HG02981 (cell line): ENCODE measurements at regions not wholly inside any gene's neighbourhood (a gene's known extent, or its start where the extent isn't known, plus 50 kb on each side); places are given as distances from the start of the nearest gene placed in this dataset.
"Not testable (repeated sequence)": the region's sequence is repeated elsewhere in the genome, so short reads cannot be mapped to it uniquely, and the experiment has no call there.

Experiments used
- ATAC-seq: cut with Tn5 transposase; IDR thresholded peaks from one replicate; pipeline ENCODE4 v1.9.1; 2021; ENCODE audit warnings: mild to moderate bottlenecking, moderate library complexity; ENCODE audit not compliant: unreplicated experiment

DNA sequence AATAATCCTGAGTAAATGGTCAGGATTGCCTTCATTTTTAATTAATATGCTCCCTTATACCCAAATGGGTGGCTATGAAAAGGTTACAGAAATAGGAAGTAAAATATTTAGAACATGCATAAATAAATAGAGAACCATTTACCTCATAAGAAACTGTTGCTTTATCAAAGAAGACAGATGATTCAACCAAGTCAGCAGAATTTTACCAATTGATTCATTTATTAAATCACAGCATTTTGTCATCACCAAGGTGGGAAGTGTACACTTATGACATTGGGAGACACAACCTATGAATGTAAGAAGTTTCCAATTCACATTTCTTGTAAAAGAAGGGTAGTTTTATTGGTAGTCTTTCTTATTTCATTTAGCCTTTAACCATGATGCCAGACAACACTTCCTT is 870.3 kb upstream of the CHORDC1 start:
- no peak for ATAC-seq

DNA sequence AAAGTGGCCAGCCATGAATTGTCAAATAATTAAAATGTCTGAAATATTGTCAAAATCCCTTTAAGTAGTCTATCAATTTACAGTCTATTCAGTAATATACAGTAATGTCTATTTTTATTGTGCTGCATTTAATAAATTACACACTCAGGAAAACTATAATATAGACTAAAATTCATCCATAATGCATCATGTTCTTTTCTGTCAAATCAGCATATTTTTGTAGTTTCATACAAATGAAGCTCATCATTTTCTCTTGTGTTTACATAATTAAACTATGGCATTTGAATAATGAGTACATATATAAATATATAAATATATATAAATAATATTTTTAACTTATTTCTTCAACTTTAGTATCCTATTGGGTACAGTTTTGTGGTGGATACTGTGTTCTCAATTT is 868.7 kb upstream of the CHORDC1 start:
- ATAC-seq: no peak

GRCh38 chr11:91086028-91086427 is 863.2 kb upstream of the CHORDC1 start:
- ATAC-seq: no peak

DNA sequence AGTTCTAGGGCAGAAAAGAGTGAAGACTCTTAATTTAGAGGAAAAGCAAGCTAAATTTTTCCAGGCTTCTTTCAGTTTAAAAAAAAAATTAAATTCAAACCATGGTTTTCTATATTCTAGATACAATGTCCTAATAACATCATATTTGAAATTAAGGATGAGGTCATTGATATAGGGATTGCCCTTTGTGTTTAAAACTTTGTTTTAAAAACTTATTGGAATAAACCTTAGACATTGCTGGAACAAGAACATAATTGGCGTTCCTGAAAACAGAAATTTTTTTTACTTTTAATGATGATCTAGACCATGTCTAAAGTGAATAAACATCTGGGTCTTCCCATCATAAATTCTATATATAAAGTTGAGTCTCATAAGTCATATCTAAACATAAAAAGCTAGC is 859.4 kb upstream of the CHORDC1 start:
- no peak for ATAC-seq

GRCh38 chr11:91081440-91082043 is 858.7 kb upstream of the CHORDC1 start:
- ATAC-seq: no peak

DNA sequence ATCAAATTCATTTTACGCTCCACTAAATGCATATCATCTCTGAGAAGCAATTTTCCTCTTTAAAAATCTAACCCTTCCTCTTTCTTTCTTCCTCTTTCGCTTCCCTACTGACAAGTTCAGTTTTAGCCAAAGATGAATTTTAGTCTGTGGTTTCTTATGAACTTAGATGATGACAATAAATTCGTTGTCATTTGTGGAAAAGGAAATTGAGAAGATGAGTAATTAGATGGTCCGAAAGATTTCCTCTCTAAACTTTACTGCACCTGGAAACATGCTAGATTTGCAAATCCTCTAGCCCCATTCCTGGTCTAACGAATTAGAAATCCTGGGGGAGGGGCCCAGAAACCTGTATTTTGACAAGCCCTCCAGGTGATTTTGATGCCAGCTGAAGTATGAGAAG is 855.4 kb upstream of the CHORDC1 start:
- ATAC-seq: no peak

GRCh38 chr11:91075032-91075695 is 852.3 kb upstream of the CHORDC1 start:
- ATAC-seq: no peak

- no peak for ATAC-seq
Observed at GRCh38 chr11:91067666-91068065, 844.8 kb upstream of the CHORDC1 start.

DNA sequence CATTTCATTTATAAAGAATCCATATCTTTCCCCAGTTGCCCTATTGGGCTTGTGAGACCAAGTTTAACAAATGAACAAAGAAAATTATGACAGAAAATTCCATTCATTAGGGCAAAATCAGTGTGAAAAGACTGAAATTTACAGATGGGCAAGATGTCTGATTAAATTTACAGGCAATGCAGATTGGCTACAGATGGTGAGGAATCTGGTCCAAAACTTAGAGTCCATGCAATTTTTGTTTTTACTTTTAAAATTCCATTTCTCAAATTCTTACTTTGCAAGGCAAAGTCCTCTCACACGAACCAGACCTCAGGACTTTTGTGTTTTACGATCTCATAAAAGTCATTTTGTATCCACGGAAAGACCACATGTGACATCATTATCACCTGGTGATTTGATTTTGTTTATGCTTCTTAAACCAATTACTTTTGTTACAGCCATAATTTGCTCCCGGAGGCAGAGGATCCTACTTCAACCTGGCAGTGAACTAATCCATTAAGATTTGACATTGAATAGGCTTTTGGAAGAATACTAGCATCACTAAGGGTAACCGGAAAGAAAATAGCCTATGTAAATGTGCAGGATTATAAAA is 843.7 kb upstream of the CHORDC1 start:
- no peak for ATAC-seq

DNA sequence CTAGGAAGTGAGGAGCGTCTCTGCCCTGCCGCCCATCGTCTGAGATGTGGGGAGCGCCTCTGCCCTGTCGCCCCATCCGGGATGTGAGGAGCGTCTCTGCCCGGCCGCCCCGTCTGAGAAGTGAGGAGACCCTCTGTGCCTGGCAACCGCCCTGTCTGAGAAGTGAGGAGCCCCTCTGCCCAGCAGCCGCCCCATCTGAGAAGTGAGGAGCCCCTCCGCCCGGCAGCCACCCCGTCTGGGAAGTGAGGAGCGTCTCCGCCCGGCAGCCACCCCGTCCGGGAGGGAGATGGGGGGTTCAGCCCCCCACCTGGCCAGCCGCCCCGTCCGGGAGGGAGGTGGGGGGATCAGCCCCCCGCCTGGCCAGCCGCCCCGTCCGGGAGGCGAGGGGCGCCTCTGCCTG is 840.5 kb upstream of the CHORDC1 start:
- ATAC-seq: not testable (repeated sequence)

DNA sequence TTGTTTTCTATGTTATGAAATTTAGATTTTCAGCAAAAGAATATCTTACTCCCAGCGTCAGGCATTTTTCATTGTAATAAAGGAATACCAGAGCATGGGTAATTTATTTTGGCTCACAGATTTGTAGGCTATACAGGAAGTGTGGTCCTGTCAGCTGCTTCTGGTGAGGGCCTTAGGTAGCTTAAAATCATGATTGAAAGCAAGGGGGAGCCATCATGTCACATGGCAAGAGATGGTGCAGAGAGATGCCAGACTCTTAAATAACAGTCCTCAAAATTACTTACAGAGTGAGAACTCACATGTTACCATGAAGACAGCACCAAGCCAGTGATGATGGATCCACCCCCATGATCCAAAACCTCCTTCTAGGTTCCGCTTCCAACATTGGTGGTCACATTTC is 825.0 kb upstream of the CHORDC1 start:
- no peak for ATAC-seq

GRCh38 chr11:91046261-91046660 is 823.4 kb upstream of the CHORDC1 start:
- ATAC-seq: no peak

DNA sequence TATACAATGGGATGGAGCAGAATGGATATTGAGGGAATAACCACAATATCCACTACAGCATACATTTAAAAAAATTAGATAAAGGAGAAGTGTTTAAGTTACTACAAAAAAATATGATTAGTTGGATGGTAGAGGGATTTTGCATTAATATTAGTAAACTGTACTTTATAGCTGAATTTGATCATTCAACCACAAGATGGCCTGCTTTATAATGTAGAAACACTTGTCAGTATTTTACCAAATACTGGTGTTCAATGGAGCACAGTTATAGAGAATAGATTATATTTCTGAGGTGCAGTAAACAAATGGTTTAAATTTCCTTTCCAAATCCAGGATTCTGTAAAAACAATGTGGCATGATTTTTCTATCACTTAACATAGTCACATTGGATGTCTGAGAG is 818.8 kb upstream of the CHORDC1 start:
- no peak for ATAC-seq

DNA sequence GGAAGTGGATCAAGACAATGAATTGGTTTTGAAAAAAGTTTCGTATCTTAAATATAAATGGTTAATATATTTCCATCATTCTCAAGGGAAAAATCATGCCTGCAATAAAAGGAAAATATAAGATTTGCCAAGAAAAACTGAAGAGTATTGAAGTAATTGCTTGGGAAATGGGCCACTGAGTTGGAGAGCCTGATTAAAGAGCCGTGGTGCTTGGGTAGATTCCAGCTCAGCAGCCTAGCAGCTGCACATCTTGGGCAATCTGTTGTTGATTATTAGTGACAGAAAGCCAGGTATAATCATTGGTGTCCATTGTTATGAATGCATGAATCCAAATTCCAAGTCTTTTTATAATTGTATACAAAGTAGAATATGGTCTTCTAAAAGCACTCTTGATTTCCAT is 800.9 kb upstream of the CHORDC1 start:
- no peak for ATAC-seq

GRCh38 chr11:91011503-91011902 is 788.7 kb upstream of the CHORDC1 start:
- no peak for ATAC-seq

GRCh38 chr11:91005458-91005857 is 782.6 kb upstream of the CHORDC1 start:
- ATAC-seq: no peak

- no peak for ATAC-seq
Observed at GRCh38 chr11:90997241-90997640, 774.4 kb upstream of the CHORDC1 start.

DNA sequence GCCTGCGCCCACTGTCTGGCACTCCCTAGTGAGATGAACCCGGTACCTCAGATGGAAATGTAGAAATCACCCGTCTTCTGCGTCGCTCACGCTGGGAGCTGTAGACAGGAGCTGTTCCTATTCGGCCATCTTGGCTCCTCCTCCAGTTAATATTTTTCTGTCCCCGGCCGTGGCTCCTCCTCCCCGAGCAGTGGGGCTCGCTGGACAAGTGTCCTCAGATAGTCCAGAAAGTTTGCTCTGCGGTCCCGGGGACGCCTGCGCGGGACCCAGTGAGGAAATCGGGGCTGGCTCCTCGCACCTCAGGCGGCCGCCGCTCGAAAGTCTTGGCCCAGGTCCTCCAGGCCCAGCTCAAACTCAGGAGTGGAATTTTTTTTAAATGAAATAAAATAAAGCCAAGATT is 749.3 kb upstream of the CHORDC1 start:
- ATAC-seq: not testable (repeated sequence)

GRCh38 chr11:90947930-90948329 is 725.1 kb upstream of the CHORDC1 start:
- no peak for ATAC-seq

- no peak for ATAC-seq
Observed at GRCh38 chr11:90930252-90930651, 707.4 kb upstream of the CHORDC1 start.

GRCh38 chr11:90919332-90919731 is 696.5 kb upstream of the CHORDC1 start:
- ATAC-seq: no peak

DNA sequence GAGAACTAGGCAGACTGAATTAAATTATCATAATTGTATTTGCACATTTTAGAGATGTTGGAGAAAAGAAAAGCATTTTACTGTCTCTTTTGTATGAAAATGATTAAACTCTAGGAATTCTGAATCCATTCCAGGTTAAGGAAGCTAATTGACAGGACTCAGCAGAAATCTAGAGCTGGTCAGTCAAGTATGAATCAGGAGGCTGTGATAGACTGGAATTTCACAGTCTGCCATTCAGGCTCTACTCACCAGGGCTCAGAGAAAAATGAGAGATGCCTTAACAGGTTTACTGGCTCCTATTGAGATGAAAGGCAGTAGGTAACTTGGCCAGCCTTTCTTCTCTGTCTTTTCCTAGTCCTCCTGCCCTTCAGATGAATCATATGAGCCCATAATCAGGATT is 693.9 kb upstream of the CHORDC1 start:
- ATAC-seq: no peak
